GM19452 (cell line): ENCODE measurements at regions not wholly inside any gene's neighbourhood (a gene's known extent, or its start where the extent isn't known, plus 50 kb on each side); places are given as distances from the start of the nearest gene placed in this dataset.

Experiments
- ATAC-seq: cut with Tn5 transposase; IDR thresholded peaks from one replicate; pipeline ENCODE4 v1.9.1; 2021; ENCODE audit not compliant: unreplicated experiment

- ATAC-seq = no peak
These were observed 141.9 kb downstream of the BTG1 start for GRCh38 chr12:92003701-92004100.

DNA sequence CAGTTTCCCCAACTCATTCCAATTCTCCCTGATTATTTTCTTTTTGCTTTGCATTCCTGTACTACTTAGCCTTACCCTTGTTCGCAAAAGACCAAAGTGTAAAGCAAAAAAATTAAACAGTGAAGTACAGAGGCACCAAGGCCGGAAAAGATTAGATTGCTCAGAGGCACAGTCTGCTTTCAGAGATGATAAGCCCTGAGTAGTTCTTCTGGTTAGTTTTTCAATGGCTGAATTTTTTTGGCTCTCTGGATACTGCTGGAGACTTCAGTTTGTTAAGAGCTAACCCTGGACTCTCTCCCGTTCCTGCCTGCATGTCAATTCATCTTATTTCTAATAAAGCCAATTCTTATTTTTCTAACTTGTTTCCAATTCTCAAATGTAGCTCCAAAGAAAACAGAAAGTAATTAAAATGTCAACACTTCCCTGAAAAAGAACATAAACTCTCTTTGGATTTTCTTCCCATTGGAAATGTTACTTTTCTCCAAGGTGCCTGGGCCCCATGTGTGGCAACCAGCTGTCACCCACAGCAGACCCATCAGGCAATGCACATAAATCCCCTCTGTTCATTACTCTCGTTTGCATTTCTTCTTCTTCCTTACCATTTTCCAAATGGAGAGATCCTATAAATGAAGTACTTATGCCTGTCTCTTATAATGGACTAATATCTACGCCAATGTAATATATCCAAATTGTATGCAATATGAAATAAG lies 142.8 kb downstream of the BTG1 start:
- ATAC-seq = no peak

DNA sequence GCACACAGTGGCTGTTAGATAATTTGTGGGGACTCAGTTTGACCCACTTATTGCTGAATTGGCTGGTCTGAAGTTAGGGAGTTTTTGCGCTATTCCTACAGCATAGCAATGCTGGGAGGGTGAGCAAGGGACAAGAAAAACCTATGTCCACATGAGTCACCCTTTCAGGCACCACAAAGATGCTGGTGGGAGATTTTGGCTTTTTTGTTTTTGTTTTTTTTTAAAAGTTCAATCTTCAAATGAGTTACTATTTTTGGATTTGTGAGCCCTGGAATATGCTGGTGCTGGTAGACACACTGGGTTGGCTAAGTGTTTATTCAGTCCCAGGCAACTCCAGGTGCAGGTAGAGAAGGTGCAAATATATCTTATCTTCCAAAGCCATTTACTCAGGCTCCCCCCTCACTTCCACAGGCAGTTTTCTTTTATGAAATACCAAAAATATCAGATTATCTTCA lies 143.4 kb downstream of the BTG1 start:
- ATAC-seq = no peak

GRCh38 chr12:92000597-92000996 lies 145.0 kb downstream of the BTG1 start:
- ATAC-seq = no peak

DNA sequence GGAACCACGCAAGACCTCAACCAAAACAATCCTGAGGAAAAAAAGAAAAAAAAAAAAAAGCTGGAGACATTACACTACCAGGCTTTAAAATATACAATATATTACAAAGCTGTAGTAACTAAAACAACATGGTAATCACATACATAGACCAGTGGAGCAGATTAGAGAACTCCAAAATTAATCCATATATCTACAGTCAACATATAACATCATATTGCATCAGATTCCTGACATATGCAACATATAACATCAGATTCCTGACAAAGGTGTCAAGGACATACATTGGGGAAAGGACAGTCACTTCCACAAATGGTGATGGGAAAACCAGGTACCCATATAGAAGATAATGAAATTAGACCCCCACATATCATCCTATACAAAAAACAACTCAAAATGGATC lies 145.8 kb downstream of the BTG1 start:
- no peak for ATAC-seq

- ATAC-seq = no peak
These were observed 147.3 kb downstream of the BTG1 start for GRCh38 chr12:91998316-91998715.

GRCh38 chr12:91994208-91994797 lies 151.3 kb downstream of the BTG1 start:
- ATAC-seq = no peak

DNA sequence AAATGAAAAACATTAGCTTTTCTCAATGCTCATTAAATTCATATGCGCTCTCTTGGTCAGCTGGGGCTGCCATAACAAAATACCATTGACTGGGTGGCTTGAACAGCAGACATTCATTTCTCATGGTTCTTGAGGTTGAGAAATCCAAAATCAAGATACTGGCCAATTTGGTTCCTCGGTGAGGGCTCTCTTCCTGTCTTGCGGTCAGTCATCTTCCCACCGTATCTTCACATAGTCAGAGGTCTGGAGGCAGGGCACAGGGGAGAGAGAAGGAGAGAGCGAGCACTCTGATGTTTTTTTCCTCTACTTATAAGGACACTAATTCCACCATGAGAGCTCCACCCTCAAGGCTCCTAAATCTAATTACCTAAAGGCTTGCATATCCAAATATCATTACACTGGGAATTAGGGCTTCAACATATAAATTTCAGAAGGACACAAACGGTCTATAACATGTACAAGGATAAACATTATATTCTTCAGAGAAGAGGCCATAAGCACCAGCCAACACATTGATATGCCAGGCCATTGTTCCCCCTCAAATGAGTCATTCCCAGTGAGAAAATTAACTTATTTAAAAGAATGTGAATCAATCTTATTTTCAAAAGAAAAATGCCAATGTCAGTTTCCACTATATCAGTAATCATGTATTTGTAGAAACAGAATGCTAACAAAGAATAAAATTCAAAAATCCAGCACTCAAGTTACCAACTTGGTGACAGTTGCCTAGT lies 152.2 kb downstream of the BTG1 start:
- no peak for ATAC-seq

- no peak for ATAC-seq
These were observed 154.1 kb downstream of the BTG1 start for GRCh38 chr12:91991399-91992187.

DNA sequence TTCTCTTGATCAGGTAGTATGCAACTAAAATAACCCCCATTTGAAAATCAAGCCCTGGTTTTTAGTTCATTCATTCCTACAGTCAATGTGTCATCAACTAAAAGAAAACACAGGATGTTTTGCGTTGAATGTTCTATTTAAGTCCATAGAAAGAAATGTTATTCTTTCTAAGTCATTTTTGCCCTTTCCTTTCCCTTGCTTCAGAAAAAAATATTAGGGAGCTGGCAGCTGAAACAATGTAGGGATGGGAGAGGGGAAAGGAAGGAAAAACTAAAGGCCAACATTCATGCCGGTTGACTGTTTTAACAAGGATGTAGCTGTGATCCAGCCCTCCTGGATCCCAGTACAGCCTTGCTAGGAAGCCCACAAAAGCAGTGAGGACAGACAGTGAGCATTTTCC lies 155.1 kb downstream of the BTG1 start:
- no peak for ATAC-seq

GRCh38 chr12:91989143-91989542 lies 156.5 kb downstream of the BTG1 start:
- no peak for ATAC-seq

DNA sequence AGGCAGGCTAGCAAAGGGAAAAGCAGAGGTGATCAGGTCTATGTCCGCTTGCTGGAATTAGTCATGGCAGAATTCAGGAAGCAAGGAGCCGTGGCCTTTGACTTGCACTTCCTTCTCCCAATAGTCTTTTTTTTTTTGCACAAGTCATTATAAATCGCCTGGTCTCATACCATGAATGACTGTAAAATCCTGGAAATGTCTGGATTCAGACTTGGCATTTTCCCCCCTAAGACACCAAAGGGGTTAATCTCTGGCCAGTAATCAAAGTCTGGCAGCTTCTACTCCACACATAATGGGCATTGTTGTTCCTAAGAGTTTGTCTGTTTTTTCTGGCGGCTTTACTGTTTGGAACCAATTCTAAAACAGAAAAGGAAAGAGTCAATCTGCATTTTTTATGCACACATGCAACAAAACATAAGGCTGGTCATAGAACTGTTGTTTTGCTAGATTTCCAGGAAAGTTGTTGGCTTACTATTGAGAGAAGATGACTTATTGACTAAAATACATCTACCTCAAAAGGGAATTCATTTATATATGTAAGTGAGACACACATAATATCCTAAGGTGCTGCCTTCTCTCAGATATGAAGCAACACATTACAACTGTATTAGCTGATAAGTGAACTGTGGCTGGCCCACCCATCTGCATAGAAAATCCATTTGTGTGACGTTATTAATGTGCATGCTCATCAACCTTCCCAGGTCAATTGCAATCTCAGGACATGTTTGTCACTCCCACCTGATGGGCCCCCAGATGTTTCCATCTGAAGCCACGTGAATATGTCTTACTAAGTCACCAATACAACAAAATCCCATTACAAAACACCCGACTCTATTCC lies 157.3 kb downstream of the BTG1 start:
- ATAC-seq = no peak

GRCh38 chr12:91986084-91986483 lies 159.6 kb downstream of the BTG1 start:
- ATAC-seq = no peak

DNA sequence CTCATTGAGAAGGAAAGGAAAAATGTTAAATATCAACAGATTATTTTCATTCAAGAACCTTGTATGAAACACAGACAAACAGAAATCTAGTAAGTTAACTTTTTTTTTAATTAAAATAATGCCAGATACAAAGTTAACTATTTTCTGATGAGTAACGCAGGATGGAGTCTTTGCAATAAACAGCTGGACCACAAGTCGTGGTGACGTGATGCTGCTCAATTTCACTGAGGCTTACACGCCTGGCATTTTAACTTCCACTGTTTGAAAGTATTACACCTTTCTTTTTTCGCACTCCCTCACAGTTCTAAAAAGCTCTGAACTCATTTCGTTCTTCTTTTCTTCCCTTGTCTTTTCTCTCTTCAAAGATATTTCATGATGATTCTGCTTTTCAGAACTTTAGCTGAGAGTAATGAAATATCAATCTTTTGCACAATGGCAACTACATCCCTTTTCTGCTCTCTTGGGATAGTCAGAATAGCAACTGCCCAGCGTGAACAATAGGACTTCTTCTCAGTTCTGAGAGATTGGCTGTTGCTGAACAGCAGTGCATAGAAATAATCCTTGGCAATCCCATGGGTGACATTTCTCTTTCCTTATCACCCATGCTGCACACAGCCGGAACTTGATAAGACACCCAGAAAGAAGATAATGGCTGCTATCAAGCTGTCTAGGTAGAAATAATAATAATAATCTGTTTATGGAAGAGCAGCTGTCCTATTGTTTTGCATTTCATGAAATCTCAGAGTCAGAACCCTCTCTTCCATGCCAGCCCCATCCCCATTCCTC lies 160.5 kb downstream of the BTG1 start:
- no peak for ATAC-seq

- ATAC-seq = no peak
These were observed 161.1 kb downstream of the BTG1 start for GRCh38 chr12:91984556-91984955.

GRCh38 chr12:91983935-91984334 lies 161.7 kb downstream of the BTG1 start:
- ATAC-seq = no peak

DNA sequence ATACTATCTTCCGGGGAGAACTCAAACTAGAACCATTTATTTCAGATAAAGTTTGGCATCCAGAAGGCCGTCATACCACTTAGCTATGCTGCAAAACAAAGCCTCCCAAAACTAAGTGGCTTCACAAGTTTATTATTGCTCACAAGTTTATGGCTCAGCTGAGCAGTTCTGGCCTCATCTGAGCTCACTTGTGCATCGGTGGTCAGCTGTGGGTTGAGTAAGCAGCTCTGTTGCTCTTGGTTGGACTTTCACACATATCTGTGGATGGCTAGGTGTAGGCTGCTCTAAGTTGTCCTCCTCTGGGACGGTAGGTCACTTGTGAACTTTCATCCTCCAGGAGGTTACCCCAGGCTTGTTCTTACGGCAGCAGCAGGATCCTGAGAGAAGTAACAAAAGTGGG lies 162.7 kb downstream of the BTG1 start:
- ATAC-seq = no peak

DNA sequence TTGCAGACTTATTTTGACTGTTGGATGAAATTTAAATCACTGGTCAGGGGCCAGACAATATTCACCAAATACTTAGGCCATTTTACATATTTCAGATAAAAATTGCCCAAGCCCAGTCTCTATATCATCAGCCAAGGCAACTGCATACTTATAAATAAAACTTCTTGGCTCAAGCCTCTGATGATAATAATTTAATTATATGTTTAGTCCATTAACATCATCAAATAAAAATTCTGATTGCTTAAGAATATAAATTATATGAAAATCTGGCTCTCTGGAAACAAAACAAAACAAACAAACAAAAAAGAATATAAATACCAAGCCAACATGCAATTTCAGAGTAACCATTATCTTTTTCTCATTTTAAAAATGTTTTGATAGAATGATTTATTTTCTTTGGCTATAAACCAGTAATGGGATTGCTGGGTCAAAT lies 165.2 kb downstream of the BTG1 start:
- ATAC-seq = no peak

GRCh38 chr12:91978143-91978542 lies 167.5 kb downstream of the BTG1 start:
- no peak for ATAC-seq

GRCh38 chr12:91975891-91976290 lies 169.8 kb downstream of the BTG1 start:
- no peak for ATAC-seq
